Renal cortical epithelial cell (primary cell): ENCODE measurements at regions not wholly inside any gene's neighbourhood (a gene's known extent, or its start where the extent isn't known, plus 50 kb on each side); places are given as distances from the start of the nearest gene placed in this dataset.

Experiments used
- DNase-seq: peaks from one replicate; pipeline ENCODE4 v3.0.0-alpha.2; 2011; ENCODE audit warnings: low read depth

DNA sequence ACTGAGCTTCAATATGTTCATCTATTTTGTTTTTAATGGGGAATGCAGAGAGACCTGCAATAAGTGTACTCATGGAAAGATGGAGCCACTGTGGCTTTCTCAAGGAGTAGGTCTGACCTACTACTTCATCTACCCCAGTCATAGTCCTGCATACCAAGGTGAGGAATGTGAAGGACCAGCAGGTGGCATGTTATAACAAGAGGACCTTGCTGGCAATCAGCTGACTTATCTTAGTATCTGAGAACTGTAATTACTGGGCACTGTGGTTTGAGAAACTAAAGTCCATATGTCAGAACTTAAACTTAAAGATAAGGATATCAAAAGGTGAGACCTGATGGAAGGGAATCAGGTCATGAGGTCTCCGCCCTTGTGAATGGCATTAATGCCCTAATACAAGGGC lies 1104.2 kb downstream of the BCL11A start:
- DNase-seq, result no peak

DNA sequence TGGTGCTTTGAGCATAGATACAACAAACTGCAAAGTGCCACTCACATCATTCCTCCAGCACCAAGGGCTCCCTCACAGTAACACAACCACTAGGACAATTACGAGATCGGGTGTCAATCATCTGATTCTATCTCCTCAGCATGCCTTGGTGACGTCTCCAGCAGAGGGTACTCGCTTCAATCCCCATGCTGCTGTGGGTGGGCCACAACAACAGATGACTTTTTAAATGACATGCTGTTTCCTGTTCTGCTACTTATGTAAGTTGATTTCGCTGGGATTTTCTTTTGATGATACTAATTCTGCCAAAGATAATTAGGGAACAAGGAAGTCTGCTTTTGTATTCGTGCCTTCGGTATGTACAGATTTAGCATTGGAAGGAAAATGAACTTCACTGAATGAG lies 1113.0 kb downstream of the BCL11A start:
- no peak for DNase-seq

DNA sequence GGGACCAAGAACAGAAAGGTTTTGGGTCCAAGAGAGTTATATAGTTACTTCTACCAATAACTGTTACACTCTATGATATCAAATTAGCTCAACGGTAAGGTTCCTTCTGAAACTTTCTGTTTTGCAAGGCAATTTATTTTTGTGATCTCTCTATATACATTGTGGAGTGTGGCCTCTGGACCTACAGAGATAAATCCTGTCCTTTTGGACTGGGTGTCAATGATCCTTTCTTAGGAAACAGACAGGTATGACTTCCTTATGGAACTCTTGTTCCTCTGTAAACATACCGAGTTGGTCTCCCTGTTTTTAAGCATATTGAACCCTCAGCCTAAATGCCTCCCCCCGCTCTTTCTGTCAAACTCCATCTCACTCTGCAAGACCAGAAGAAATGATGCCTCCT lies 1117.8 kb downstream of the BCL11A start:
- DNase-seq, result no peak

DNA sequence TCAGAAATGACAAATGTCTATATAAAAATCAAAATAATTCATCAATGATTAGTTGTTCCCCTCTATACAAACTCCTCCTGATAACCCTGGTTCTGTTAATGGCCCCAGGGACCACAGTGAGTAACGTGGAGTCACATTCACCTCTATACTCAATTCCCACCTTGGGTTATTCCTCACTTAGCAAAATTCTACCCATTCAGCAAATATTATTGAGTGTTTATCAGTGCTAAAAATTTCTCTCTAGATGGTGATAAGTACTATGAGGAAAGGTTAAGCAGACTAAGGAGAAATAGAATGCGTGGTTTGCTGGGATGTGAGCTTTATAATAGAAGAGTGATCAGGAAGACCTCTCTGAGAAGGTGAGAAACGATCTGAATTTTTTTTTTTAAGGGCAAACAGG lies 1124.5 kb downstream of the BCL11A start:
- DNase-seq, result no peak

DNA sequence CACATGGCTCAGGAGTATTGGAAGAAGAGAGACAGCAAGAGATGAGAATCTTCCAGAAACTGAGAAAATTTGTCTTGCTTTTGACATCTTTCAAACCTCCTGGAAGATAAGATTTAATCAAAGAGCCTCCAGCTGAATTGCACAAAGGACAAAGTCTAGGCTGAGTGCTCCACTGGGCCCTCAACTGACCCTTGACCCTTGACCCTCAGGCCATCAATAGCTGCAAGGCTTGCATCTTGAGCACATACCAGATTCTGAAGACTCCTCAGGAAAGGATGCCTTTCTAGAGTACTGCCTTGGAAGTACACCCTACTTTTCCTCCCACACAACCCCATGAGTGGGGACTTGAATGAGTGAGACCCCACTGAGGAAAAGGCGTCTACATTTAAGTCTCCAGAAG lies 1125.5 kb downstream of the BCL11A start:
- DNase-seq, result no peak

DNA sequence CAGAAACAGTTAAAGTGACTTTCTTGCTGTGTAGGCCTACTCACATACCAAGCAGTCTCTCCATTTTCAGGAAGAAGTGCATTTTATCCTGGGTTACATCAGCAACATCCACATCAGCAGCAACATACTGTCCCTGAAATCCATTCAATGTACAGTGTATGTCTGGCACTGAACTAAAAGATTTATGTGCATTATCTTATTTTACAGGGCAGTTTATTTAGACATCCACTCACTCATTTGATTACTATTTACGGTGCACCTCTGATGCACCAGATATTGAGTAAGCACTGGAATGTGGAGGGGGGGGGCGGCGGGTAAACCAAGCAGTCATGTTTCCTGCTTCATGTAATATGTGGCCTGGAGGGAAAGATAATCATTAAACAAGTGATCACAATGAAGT lies 1128.2 kb downstream of the BCL11A start:
- peak; percentile 16 for DNase-seq

DNA sequence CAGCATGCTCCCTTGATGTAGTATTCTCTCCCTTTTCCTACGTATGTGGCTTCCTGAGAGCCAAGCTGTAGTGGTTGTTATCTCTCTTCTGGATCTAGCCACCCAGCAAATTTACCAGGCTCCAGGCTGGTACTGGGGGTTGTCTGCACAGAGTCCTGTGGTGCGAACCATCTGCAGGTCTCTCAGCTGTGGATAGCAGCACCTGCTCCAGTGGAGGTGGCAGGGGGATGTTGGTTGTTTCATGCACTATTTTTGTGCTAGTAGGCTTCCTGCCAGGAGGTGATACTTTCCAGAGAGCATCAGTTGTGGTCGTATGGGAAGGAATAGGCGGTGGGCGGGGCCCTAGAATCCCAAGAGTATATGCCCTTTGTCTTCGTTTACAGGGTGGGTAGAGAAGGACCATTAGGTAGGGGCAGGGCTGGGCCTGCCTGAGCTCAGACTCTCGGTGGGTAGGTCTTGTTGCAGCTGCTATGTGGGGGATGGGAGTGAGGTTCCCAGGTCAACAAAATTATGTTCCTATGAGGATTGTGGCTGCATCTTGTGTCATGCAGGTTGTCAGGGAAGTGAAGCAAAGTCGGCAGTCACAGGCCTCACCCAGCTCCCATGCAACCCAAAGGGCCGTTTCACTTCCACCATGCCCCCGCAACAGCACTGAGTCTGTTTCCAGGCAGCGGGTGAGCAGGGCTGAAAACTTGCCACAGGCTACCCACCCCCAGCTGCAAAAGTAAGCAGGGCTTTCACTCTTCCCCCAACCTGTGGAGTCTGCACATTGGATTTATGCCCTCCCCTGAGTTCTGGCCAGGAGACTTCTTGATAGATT lies 1139.5 kb downstream of the BCL11A start:
- no peak for DNase-seq

DNA sequence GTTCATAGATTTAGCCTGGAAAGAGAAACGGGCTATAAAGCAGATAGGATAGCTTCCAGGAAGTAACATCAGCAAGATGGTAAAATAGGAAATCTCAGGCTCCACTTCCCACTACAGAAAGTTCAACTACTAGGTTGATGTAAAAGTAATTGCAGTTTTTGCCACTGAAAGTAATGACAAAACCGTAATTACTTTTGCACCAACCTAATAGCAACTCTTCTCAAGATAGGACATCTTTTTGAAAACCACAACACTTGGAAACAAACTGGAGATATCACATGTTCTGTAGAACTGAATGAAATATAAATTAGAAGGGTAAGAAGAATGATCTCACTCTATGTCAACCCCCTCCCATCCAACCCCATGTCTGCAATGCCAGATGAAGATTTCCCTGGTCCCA lies 1154.3 kb downstream of the BCL11A start:
- no peak for DNase-seq

DNA sequence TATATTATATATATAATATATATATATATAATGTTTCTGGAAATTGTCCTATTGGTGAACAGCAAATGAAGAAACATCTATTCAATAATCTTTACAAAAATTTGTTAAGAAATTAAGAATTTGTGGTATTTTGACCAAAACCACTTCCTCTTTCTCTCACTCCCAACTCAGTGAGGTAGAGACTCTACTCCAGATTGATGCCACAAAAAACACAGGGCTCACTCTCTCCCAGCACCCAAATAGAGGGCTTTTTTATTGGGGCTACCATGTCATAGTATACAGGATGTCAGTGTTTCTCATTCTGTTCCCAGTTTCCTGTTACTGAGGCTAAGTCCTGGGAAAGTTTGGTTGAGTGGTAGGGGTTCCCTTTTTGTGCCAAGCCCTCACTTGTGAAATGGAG lies 1155.4 kb downstream of the BCL11A start:
- DNase-seq, result no peak

DNA sequence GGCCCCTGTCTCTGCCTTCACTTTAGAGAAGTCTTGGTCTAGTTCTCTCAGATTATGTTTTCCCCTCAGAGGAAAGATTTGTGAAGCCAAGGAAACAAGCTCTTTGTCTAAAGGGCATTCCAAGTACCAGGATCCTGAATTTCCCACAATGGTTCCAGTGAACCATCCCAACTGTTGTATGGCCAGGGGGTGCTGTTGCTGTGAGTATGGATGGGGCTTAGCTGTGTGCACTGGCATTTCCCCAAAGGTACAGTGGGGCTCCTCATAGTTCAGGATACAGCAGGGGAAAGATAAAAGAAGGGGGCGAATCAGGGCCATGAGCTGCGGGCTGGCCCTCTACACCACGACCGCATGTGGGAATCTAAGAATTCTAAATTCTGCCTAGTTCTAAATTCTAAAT lies 1154.0 kb upstream of the FANCL start:
- DNase-seq, result no peak

DNA sequence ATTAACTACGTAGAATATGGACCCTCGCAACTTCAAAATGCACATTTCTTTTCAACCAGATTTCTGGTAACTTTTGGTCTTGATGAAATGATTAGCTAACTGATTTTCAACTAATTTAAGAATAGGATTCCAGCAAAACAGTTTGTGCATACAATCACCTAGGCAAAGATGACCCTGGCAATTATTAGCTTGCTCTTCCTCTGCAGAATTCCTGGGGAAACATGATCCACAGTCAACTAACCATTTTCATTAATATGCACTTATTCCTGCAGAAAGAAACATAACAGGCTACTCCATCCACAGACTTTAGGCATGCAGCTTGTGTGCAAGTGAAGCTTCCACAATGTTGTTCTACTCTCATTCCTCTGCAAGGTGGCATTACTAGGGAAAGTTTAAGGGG lies 1150.8 kb upstream of the FANCL start:
- DNase-seq, result peak; percentile 39

DNA sequence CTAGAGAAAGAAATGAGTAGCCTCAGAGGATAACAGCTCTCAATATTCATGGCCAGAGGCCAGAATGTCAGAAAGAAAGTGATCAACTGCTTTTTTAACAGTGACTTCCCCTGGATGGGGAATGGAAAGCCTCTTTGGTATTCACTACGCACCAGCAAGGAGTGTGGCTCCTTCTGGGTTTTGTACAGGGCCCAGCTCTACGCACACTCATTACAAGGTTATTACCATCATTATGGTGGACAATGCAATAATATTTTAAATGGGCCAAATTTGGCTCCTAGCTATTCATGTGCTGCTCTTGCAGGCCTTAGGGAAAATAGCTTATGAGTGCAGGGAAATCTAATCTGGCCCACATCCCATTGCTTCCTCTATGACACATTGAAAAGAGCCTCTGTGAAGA lies 1149.5 kb upstream of the FANCL start:
- no peak for DNase-seq

DNA sequence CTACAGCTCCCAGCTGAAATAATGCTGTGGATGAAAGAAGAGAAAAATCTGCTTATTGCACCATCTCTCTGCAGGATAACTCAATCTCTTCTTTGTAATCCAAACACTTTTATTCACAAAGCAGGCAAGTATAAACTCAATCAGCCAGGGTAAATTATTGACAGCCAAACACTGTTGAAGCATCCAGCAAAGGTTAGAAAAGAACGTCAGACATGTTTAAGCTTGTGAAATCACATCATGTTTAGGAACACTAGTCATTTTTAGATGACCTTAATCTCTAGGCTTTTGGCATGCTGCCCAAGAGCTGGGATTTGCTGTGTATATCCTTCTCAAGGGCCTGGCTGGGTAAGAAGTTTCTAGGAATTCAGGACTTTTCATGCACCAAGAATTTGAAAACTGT lies 1148.1 kb upstream of the FANCL start:
- DNase-seq, result peak; percentile 98

DNA sequence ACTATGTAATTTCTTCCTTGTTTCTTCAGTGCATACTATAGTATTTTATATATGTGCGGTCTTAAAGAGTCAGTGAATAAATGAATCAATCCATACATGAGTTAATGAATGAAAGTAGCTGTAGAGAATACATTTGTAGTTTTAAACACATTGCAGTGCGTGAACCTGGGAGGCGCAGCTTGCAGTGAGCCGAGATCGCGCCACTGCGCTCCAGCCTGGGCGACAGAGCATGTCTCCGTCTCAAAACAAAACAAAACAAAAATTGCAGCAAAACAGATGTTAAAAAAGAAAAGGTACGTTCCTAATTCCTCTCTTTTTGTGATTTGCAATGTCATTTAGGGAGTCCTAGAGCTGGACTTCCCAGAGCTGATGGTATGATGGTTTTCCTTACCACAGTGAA lies 1144.8 kb upstream of the FANCL start:
- DNase-seq, result no peak

DNA sequence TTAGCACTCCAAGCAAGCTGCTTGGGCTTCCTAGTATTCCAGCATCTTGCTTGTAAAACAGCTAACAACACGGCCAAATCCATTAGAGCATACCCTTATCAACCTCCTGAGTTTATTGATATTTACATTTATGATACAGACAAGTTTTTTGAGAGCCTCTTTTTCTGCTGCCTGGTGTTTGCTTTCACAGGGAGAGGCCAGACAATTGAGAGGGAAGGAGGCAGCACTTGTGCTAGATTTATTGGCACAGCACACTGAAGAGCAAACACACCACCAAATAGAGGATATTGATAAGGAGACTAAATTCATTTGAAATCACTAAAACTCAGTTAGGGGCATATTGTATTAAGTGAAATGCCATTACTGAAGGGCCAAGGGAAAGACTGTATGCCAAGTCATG lies 1142.3 kb upstream of the FANCL start:
- DNase-seq, result no peak

DNA sequence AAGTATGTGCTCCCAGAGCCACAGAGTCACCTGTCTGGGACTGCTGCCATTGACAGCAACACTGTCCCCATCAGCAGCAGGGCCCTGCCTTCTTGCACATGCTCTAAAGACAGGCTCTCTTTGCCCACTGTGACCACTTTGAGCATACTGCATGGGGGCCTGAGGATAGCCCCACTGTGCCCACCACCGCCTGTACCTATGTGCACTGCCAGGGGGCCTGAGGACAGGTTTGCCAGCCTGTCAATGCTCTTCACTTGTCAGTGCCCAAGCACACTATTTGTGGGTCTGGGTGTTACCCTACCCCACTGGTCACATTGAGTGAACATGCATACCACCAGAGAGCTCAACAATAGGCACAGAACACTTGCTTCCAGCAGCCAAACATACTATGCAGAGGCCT lies 1137.0 kb upstream of the FANCL start:
- DNase-seq, result no peak

DNA sequence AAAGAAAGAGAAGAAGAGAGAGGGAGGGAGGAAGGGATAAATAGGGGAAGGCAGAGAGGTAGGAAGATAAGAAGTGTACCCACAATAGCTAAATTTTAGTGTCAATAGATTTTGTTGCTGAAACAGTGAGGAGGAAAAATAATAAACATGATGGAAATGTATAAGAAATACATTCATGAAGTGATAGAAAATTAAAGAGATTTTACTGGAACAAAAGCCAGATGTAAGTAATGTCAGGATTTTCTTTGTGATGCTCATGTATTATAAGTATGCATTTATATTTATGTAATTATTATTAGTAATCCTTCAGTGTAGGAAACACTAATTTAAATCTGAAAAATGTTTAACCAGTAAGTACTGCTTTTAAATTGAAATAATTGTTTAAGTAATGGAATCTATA lies 1125.2 kb upstream of the FANCL start:
- no peak for DNase-seq

DNA sequence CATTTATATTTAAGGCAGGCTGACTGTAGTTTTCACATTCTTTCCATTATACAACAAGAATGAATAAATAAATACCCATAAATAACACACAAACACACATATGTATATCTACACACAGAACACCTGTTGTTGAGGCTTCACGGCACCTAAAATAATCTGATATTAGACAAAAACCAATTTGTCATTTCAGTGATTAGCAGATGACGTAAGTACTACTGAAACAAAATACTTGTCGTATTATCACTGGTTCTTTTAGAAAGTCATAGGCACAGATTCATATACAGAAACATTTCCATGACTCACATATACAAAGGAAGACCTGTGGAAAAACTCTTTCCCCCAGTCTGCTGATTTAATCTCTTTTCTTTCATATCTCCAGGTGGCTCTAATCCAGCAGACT lies 1113.4 kb upstream of the FANCL start:
- DNase-seq, result no peak

DNA sequence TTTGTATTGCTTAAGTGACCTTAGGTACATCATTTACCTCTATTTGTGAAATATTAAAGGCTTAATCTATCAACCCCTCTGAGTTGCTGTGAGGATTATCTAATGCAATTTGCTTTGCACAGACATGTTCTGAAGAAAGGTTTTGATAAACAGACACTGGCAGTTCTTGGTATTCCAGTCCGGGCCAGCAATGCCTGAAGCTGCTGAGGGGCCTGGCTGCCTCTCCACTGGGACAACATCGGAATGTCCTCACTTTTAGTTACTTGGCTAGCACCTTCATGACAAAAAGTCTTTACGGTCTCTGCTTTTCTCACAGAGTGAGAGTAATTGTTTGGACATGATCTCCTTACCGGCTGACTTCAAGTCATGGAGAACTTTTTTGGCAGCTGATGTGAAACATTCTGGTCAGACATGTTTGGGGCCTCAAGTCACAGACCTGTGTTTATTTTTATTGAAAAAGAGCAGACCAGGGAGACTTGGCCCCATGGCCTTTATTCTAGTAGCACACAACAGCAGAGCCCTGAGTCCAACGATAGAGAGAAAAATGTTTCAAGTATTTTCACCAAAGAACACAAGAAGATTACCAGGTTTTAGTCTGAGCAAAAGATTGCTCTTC lies 1112.3 kb upstream of the FANCL start:
- no peak for DNase-seq

DNA sequence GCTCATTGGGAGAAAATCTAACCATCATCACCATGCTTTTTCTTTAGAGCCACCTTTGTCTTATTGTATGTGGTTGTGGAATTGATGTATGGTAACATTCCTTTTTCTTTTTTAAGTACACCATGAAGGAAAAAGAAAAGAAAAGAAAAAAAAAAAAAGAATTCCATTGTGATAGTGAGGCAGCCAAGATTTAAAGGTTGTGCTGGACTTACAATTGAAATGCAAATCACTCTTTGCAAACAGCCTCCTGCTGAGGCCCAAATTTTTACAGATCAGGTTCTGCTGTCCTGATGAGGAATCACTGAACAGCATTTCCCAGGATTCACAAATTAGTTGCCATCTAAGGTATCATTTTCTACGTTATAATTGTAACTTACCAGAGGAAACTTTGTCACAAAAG lies 1101.0 kb upstream of the FANCL start:
- no peak for DNase-seq

DNA sequence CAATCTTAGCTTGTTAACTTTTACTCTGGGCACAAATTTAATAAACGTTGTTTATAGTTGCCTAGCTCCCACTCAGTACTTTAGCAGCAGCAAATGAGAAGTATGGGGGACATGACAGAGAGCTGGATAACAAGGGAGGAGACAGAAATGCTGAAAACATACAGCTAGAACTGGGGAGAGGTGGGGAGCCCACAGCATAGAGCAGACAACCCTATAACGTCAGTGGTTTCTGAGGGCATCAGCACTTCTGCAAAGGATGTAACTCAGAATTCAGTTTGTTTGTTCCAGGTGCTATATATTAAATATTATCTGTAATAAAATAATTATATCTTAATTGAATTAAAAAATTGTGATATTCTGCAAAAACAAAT lies 1098.7 kb upstream of the FANCL start:
- DNase-seq, result no peak

DNA sequence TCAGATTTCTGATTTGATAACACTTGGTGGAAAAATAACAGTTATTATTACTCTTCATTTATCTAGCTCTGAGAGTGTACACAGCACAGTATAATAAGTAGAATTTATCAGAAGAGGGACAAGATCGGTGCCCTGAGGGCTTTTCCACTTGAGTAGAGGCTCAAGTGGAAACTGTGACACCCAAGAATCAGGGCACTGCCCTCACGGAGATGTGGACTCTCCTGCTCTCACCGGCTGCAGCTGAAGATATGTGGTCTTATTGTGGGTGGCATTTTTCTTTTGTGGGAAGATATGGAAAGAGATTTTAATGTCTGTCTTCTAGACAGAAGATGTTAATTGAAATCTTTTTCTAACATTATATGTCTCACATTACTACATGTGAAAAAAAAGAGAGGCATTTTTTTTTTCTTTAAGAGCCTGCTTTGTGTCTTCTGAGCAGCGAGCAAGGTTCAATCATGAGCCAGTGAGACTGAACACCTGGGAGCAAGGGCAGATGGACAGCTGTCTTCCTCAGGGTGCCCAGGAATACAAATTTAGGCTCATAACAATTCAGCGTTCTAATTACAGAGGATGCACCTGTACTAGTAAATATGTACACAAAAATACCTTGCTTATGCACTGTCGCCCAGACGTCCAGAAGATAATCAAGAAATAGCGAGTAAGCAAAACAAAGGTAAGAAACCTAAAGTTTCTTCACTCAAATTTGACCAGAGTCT lies 1098.2 kb upstream of the FANCL start:
- DNase-seq, result no peak

DNA sequence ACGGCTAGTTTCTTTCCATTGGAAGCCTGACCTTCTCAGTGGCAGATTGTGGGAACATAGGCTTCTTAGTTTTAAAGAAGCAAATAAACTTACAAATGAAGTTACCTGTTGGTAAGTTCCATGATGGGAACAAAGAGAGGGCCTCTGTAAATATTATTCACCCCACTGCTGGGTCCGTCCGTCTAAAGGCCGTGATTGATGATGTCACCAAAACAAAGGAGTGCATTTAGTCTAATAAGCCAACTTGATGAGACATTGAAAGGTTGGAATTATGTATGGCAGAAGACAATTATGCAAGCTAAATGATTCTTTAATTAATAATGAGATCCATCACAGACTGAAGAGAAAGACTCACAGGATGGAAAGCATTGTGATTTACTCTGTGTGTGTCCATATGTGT lies 1091.9 kb upstream of the FANCL start:
- no peak for DNase-seq
